ENCODE measurements at regions not wholly inside any gene's neighbourhood (a gene's known extent, or its start where the extent isn't known, plus 50 kb on each side); places are given as distances from the start of the nearest gene placed in this dataset.

DNA sequence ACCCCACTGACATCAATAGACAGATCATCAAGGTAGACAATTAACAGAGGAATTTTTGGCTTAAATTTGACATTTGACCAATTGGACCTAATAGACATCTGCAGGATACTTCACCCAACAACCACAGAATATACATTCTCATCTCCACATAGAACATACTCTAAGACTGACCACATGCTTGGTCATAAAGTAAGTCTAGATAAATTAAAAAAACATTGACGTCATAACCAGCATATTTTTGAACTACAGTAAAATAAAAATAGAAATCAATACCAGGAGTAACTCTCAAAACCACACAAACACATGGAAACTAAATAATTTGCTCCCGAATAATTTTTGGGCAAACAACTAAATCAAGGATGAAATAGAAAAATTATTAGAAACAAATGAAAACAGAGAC, 205.7 kb downstream of the REEP3 start:
- in situ Hi-C loops (cut with MboI; ENCODE audit: low sequenced_read_pairs), result no loop called here

DNA sequence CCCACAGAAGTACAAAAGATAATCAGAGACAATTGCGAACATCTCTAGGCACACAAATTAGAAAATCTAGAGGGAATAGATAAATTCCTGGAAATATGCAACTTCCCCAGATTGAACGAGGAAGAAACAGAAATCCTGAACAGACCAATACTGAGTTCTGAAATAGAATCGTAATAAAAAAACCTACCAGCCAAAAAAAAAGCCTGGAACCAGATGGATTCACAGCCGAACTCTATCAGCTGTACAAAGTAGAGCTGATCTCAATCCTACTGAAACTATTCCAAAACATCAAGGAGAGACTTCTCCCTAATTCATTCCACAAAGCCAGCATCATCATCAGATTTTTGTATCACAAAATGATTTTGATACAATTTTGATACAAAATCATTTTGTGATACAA, 206.4 kb downstream of the REEP3 start:
- in situ Hi-C loops (cut with MboI; ENCODE audit: low sequenced_read_pairs), result no loop called here

DNA sequence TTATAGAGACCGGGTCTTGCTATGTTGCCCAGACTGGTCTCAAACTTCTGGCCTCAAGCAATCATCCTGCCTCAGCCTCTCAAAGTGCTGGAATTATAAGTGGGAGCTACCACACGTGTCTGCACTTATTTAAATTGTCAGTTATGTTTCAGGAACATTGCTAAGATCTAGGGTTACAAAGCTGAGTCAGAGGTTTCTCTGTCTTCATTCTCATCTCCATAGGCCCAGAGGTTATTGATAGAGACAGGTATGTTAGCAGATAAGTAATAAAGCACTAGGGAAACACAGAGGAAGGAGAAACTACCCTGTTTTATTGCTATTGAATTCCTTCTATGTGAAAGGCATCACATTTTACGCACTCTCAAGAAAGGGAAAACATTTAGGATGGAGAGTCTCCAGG, 214.1 kb downstream of the REEP3 start:
- in situ Hi-C loops (cut with MboI; ENCODE audit: low sequenced_read_pairs), result no loop called here

DNA sequence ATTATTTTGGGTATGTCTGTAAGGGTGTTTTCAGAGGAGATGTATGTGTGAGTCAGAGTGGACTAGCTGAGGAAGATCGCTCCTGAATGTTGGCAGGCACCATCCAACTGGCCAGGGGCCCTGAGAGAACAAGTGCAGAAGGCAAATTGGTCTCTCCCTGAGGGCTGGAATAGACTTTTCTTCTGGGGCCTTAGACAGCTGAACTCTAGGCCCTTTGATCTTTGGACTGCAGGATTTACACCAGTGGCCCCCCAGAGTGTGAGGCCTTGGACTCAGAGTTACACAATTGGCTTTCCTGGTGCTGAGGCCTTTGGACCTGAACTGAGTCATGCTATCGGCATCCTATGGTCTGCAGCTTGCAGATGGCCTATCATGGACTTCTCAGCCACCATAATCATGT, 217.2 kb downstream of the REEP3 start:
- in situ Hi-C loops (cut with MboI; ENCODE audit: low sequenced_read_pairs), result no loop called here

DNA sequence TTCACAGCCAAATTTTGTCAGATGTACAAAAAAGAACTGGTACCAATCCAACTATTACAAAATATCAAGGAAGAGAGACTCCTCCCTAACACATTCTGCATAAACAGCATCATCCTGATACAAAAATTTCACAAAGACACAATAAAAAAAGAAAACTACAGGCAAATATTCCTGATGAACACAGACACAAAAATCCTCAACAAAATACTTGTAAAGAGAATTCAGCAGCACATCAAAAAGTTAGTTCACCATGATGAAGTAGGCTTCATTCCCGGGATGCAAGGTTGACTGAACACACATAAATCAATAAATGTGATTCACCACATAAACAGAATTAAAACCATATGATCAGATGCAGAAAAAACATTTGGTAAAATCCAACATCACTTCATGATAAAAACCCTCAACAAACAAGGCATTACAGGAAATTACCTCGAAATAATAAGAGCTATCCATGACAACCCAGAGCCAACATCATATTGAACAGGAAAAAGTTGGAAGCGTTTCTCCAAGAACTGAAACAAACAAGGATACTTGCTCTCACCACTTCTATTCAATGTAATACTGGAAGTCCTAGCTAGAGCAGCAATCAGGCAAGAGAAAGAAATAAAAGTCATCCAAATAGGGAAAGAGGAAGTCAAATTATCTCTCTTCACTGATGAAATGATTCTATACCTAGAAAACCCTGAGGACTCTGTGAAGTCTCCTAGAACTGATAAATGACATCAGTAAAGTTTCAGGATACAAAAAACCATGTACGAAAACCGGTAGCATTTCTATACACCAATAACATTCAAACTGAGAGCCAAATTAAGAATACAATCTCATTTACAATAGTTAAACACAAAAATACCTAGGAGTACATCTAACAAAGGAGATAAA, 223.1 kb downstream of the REEP3 start:
- in situ Hi-C loops (cut with MboI; ENCODE audit: low sequenced_read_pairs), result no loop called here

DNA sequence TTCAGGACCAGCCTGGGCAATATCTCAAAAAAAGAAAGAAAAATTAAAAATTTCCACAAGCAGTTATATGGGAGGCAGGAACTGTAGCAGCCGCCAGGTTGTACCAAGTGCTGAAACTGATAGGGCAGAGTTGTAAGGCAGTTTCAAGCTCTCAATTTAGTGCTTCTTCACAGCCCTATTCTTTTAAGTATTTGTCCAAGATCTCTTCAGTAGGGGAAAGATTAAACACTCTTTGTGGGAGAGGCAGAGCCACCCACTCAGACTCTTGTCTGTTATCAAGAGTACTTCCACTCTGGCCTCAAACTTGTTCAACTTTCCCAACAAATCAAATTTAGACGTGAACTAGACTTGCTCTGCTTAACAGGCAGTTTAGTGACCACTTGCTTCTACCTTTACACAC, 228.7 kb downstream of the REEP3 start:
- in situ Hi-C loops (cut with MboI; ENCODE audit: low sequenced_read_pairs), result no loop called here

DNA sequence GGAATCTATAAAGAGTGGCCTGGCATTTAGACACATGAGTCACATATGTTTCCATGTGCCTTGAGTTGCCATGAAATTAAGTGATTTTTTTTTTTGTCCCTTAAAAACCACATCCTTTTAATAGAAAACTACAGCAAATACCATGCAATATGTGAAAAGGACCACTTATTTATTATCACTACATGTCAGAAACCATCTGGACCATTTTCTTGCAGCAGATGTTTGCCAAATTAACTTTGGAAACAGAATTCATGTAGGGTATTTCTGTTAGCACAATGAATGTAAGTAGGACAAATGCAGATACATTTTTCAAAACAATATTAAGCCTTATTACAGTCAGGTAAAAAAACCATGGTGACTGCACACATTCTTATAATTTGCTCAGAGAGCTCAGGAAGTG, 230.6 kb downstream of the REEP3 start:
- in situ Hi-C loops (cut with MboI; ENCODE audit: low sequenced_read_pairs), result no loop called here

DNA sequence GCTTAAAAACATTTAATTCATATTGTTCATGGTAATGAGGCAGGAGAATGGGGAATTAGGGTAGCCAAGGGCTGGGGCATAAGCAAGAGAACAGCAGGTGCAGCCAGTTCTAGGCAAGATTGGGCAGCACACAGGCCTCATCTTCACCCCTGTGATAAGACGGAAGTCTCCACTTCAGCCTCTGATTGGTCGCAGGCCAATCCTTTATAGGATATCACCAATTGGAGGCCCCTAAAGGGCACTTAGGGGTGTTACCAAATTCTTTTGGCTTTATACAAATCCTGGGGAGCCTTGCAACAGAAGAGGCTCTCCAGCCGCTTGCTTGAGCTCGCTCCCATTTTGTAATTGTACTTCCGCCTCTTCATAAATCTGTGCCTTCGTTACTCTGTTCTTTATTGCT, 231.1 kb downstream of the REEP3 start:
- in situ Hi-C loops (cut with MboI; ENCODE audit: low sequenced_read_pairs), result no loop called here

DNA sequence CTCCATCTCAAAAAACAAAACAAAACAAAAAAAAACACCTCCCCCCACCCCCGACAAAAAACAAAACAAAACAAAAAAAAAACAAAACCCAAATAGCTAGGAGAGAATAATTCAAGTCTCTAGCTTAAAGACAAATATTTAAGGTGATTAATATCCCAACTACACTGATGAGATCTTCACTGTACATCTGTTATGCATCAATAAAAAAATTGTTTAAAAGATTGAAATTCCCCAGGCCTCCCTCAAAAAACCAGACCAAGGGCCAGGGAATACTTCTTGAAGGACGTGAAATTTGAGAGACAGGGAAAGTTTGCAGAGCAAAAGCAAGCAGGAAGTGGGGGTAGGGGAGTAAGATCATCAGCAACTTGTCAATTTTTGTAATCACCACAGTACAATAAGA, 232.6 kb downstream of the REEP3 start:
- in situ Hi-C loops (cut with MboI; ENCODE audit: low sequenced_read_pairs), result no loop called here

DNA sequence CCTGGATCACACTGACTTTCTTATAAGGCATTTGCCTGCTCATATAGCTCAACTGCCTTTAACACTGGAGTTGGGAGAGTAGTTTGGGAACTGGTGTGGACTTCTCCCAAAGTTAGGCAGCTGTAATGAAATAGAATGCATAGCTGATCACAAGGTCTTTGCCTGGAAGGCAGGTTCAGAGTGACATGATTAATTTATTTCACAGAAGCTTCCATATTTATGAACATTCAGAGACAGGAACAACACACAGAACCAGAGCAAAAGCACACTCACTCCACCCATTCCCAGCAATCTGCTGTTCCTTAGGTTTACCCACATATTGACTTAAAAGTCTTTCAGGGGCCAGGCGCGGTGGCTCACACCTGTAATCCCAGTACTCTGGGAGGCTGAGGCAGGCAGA, 234.2 kb downstream of the REEP3 start:
- in situ Hi-C loops (cut with MboI; ENCODE audit: low sequenced_read_pairs), result no loop called here

DNA sequence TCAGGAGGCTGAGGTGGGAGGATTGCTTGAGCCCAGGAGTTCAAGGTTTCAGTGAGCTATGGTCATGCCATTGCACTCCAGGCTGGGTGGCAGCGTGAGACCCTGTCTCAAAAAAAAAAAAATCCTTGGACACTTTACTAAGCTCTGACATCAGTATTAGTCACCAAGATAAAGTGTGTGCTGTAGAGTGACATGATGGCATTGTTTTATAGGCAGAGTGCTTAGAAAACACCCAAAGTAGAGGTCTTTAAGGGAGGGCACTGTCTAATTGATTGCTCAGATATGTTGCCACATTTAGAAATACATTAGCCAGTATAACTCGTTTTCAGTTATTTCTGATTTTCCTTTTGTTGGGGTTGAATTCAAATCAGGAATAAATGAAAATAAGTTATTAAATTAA, 235.9 kb downstream of the REEP3 start:
- in situ Hi-C loops (cut with MboI; ENCODE audit: low sequenced_read_pairs), result no loop called here

DNA sequence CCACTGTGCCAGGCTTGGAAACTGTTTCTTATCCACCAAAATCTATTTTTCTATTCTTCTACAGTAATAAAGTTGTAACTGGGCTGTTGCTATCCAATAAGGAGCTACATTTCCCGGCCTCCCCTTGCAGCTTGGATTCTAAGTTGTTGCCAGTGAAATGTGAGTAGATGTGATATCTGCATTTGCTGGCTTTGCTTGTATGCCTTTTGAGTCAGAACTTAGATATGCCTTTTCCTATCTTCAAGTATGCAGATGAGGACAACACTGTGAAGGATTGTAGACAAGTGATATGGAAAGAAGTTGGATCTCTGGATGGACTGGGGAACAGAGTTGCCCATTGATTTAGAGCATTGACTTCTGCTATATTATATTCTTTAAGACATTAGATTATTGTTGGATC, 236.9 kb downstream of the REEP3 start:
- in situ Hi-C loops (cut with MboI; ENCODE audit: low sequenced_read_pairs), result no loop called here

DNA sequence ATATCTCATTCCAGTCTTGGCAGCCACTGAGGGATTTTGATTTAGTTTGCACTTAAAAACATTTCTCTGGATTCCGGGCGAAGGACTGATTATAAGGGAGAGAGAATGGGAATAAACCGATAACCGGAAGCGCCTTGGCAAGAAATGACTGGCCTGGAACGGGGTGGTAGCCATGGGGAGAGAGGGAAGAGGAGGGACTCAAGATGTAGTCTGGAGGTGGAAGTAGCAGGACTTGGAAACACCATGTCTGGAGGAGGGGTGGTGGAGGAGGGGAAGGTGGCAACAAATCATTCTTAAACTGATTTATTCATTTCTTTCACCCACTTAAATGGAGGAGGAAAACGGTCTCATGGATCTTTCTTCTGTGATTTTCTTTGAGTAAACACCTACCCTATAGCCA, 238.1 kb downstream of the REEP3 start:
- in situ Hi-C loops (cut with MboI; ENCODE audit: low sequenced_read_pairs), result no loop called here

DNA sequence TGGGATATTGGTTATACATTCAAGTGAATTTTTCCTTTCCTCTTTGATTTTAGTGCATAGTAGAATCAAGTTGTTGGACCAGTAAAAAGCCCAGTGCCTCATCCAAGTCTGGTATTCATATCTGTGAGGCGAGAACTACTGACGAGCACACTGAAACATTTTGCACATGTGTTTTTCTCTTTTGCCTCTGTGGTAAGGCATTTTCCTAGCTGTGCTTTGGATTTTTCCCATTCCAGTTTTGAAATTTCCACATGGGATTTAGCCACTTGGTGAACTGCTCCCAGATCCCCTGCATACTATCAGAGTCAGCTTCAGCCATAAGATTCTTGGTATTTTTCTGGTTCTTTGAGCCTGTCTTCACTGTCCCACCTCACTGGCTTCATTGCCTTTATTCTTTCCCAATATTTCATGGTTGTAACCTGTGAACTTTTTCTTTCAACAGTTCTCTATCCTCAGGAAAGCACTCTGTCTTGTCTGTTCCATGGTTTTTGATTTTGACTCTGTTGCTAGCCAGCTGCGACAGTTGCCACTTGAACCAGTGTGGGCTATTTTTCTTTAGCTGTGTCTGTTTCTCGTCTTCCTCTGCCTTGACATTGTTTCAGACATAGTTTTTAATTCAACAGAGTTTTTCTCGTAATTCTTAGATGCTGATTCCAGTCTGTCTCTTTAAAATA, 239.0 kb downstream of the REEP3 start:
- in situ Hi-C loops (cut with MboI; ENCODE audit: low sequenced_read_pairs), result no loop called here

DNA sequence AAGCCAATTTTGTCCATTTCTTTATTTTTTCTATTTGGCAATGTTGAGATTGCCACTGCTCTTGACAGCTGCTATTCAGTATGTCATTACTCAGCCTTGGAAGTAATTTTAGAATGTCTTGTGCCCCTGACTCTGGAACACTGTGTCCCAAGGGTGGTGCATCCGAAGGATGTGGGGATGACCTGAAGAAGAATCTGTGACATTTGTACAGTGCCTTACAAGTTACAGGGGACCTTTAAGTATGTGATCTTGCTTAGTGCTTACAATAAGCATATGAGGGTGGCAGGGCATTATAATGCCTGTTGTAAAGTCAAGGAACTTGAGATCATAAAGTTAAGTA, 239.5 kb downstream of the REEP3 start:
- in situ Hi-C loops (cut with MboI; ENCODE audit: low sequenced_read_pairs), result no loop called here

DNA sequence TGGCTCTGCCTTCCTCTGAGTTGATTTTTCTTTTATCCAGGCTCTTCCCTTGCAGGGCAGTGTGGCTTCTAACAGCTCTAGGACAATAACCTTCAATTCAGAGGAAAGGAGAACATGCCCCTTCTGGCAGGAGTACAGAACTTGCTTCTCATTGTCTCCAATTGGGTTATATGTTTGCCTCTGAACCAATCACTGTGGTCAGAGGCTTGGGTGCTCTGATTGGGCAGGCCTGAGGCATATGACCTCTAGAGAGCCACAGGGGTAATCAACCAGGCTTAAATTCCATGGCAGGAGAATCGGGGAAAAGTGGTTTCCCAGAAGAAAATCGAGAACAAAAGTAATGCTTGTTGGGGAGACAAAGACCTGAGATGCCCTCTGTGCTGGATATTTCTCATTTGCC, 240.0 kb downstream of the REEP3 start:
- in situ Hi-C loops (cut with MboI; ENCODE audit: low sequenced_read_pairs), result no loop called here

DNA sequence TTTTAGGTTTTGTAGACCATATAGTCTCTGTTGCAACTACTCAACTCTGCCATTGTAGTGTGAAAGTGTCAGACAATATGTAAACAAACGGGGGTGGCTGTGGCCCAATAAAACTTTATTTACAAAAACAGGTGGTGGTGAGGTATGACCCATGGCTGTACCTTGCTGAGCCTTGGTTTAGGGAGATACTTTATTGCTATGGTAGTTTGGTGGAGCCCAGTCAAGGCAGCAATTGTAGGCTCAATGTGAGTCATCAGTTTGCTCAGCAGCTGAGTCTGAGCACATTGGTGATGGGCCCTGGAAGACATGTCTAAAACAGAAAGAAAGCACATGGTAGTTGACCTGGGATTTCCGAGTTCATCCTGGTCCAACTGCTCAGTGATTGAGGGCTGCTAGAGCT, 242.5 kb downstream of the REEP3 start:
- in situ Hi-C loops (cut with MboI; ENCODE audit: low sequenced_read_pairs), result no loop called here

DNA sequence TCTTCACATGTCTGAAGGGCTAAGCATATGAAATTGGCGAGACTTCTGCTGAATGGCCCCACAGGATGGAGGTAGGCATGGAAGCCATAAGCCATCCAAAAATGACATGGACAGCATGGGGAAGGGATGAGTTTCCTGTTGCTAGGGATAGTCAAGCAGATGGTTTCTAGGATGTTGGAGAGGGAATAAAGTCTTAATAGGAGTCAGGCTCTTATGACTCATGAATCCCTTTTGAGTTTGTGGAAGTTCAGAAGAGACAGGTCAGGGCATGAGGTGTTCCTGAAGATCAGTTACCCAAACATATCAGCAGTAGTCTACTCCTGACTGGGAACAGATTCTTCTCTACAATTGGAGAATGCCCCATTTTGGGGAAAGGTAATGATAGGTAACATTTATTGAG, 243.9 kb downstream of the REEP3 start:
- in situ Hi-C loops (cut with MboI; ENCODE audit: low sequenced_read_pairs), result no loop called here

DNA sequence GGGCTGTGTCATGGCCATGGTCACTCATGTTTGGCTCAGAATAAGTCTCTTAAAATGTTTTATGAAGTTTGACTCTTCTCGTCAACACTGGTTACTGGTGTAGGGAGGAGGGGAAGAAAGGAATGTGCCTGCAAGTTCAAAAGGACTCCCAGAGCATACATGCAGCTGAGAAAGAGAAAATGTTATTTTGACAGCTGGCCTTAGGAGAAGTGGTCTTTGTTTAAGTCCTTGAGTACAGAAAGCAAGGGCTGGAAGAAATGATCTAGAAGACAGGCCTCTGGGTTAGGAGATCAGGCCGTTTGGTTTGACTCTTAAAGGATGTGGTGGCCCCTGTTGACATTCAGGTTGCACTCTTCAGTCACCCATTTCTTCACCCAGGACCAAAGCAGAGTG, 245.5 kb downstream of the REEP3 start:
- in situ Hi-C loops (cut with MboI; ENCODE audit: low sequenced_read_pairs), result no loop called here

DNA sequence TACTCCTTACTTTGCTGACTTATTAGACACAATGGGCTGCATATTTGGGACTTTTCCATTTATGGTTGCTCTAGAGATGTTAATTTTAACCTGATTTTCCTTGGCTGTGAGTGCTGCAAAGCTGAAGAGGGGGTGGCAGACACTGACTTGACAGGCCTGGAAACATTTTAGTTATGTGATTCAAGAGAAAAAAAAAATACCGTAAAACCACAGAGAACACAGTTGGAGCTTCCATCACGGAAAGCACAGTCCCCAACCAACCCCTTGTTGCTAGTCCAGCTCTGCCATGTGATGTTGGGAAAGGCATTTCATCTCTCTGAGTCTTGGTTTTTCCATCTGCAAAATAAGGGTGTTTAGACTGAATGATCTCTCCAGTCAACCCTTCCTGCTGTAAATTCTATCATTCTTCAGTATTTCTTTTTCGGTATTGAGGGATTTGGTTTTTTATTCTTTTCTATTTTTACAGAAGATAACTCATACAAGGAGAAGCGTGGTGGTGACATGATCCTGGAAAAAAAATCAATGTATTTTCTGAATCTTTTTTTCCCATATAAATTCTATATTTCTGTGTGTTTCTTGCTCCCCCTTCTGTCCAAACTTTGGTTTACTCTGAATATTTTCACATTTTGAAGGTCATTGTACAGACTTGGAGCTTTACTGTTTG, 246.1 kb downstream of the REEP3 start:
- in situ Hi-C loops (cut with MboI; ENCODE audit: low sequenced_read_pairs), result no loop called here

DNA sequence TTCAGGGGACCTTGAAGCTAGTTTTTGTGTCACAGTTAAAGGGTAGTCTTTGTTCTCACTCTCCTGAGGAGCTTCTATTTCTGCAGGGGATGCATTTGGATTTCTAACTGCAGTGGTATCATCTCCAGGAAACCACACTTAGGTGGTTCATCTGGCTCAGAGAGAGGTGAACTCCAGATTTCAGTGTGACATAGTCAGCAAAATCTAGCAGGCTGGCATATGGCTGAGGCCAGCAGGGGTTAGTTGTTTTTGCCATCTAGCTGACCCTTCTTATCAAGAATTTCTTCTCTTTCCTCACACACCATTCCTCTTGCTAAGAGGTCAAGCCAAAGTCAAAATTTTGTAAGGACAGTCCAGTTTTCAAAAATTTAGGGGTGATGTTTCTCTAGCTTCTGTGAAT, 248.2 kb downstream of the REEP3 start:
- in situ Hi-C loops (cut with MboI; ENCODE audit: low sequenced_read_pairs), result no loop called here

DNA sequence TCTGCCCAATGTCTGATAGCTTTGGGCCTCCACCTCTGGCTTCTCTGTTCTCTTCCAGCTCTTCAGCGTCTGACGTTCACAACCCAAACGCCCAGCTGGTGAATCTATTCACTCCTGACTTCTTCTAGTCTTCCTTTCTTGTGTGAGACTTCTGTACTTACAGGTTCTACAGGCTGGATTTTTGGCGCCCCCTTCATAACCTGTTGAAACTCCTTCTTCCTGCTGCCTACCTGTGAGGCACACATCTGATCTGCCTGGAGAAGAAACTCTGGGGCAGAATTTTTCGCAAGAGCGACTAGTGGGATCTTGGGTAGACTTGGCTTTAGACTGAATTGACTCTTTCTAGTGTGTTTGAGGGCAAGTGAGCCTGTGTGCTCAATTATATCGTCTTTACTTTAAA, 249.3 kb downstream of the REEP3 start:
- in situ Hi-C loops (cut with MboI; ENCODE audit: low sequenced_read_pairs), result no loop called here

Data from HL-60/S4 treated with phorbol 12-myristate 13-acetate at 8.2 ng/mL for 4 days and 3 days (cell line).